Stimulated activated CD8-positive, alpha-beta memory T cell treated with anti-CD3 and anti-CD28 coated beads, Interleukin-7, amount 100 ng/mL, for 24 hours (primary cell): ENCODE measurements at regions not wholly inside any gene's neighbourhood (a gene's known extent, or its start where the extent isn't known, plus 50 kb on each side); places are given as distances from the start of the nearest gene placed in this dataset.

Source experiments
- DNase-seq: peaks from one replicate; pipeline ENCODE4 v3.0.0-alpha.2; 2020; ENCODE audit warnings: low read depth

DNA sequence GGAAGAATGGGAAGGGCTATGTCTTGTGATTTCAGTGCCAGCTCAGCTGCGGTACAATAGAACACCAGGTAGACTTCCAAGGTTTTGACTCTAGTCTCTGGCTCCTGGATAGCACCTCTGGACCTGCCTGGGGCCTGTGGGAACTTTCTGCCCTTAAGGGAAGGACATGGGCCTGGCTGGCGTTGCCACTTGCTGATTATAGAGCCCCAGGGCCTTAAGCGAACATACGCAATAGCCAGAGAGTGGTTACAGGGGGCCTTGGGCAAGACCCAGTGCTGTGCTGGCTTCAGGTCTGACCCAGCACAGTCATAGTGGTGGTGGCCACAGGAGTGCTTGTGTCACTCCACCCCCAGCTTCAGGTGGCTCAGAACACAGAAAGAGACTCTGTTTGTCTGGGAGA lies 131.1 kb upstream of the COL21A1 start:
- DNase-seq: no peak

GRCh38 chr6:56377295-56377694 lies 129.9 kb upstream of the COL21A1 start:
- no peak for DNase-seq

- no peak for DNase-seq
Measured at GRCh38 chr6:56375806-56376205, 128.4 kb upstream of the COL21A1 start.

DNA sequence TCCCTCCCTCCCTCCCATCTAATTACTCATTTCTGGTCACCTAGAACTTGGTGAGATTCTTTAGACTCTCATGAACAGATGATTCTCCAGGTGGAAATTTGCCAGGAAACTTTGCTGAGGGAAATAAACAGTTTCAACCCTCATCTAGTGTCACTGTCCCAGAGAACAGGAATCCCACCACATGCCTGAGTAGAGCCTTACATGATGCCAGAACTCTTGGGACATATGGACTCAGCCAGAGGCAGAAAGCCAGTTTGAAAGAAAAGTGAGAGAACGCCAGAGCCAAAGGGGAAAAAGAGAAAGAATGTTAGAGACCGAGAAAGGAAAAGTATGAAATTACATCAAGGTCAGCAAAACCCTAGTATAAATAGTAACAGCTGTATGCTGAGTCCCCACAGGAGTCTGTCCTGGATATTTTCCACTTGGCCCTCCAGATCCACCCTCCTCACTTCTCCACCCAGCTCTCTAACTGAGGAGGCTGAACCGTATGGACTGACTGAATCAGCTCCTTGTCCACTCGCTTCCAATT lies 127.5 kb upstream of the COL21A1 start:
- DNase-seq: no peak

GRCh38 chr6:56372406-56372995 lies 125.1 kb upstream of the COL21A1 start:
- no peak for DNase-seq

GRCh38 chr6:56370561-56371211 lies 123.3 kb upstream of the COL21A1 start:
- DNase-seq: no peak

DNA sequence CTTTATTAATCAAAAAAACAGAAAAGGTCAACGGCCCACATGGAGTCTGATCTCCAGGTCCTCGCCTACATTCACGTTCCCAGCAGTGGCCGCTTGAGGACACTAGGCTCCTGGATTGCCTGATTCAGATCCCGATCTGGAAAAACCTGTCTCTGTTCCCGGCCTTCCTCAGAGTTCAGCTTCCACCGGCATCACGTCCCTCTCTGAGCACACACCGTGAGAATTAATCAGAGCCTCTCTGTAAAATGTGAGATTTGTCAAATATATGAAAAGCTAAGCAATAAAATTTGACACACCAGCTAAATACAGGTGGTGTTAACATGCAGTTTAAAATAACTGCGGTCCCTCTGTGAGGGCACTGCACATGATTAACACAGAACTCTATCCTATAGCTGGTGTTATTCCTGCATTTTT lies 122.8 kb upstream of the COL21A1 start:
- DNase-seq: no peak

DNA sequence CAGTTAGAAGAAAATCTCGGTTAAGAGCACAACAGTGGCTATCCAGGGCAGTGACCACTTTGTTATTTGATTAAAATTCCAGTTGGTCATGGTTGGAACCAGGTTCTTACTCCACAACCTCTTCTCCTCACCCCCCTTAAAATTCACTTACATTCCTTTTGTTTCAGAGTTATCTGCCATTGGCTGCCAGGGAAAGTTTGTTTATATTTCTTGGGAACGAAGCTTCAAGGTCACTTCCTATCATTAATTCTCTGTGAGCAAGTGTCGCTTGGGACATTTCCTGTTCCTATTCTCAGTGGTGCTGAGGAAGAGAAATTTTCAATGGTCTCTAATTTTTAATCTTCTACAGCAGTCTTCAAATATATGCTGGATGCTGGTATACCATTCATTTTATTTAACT lies 121.1 kb upstream of the COL21A1 start:
- DNase-seq: no peak

GRCh38 chr6:56366141-56366852 lies 118.9 kb upstream of the COL21A1 start:
- no peak for DNase-seq

DNA sequence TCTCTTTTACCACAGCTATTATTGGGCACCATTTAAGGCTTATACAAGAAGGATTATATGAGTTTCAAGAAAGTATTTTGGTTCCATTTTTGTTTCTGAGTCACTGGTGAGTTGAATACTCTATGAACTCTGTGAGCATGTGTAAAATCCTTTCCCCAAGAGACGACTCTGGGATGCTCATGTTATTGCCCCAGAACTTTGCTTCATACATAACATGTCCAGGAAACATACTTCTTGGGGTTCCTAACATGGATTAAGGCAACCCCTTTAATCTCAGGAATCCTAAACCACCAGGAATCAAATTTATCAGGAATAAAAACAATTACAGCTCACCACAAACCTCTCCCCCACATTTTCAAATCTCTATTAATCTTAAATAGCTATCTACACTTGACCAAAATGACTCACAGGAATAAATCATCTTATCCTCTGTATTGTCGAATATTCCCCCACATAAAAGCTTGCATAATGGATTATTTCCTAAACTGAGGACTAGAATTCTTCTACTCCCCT lies 117.5 kb upstream of the COL21A1 start:
- no peak for DNase-seq

DNA sequence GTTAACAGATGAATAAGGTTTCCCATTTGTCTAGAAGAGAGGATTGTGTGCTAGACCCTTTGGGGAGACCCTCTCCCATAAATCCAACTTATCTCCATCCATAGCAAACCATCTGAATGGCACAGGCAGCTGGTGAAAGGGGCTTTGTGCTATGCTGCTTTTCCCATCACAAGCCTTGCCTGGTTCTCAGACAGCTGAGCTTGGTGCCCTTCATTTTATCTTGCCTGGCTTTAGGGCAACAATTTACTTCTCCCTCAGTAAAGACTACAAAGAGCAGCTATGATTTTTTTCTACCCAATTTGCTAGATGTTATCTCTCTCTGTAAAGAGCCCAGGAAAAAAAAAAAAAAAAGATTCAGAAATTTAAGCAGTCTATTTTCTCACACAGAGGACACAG lies 117.0 kb upstream of the COL21A1 start:
- DNase-seq: no peak

DNA sequence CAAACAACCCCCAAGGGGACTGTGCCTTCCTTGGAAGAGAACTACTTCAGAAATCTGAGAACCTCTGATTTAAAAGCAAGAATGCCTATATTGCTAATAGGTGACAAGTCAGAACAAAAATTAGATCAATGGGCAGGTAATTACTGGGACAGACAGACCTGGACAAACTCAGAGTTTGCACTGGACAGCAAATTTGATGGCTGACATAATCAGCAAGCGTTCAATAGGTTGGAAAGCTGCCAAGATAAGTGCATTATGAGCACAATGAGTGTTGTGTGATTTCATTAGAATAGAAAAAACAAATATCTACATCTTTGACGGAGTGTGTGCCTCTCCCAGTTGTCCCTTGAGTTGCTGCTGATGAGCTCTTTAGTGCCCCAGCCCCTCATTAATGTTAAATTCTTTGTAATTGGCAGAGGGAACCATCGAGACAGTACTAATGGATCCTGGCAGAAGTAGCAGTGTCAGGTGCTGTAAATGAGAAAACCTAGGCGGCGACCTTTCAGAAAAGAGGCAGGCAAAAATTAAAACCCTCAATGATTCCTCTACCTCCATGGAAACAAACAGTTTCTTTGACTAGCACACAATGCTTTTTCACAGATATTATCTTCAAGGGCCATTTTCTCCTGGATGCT lies 116.5 kb upstream of the COL21A1 start:
- no peak for DNase-seq

DNA sequence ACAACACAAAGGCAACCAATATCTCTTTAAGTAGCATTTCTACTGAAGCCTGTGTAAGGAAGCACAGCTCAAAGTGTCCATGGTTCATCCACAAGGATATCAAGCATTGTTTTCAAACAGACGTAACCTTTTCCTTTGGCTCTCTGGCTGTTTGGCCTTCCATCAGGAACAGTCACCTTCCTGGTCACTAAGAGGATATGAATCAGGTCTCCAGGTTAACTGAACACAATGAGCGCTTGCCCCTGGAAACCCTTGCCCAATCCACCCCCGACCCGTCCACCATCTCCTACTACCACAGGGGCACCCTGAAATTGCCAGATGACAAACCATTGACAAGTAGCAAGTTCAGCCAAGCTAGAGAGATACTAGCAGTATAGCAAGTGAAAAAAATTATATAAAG lies 114.4 kb upstream of the COL21A1 start:
- no peak for DNase-seq

- DNase-seq: peak; percentile 18
Measured at GRCh38 chr6:56359201-56359899, 112.0 kb upstream of the COL21A1 start.

DNA sequence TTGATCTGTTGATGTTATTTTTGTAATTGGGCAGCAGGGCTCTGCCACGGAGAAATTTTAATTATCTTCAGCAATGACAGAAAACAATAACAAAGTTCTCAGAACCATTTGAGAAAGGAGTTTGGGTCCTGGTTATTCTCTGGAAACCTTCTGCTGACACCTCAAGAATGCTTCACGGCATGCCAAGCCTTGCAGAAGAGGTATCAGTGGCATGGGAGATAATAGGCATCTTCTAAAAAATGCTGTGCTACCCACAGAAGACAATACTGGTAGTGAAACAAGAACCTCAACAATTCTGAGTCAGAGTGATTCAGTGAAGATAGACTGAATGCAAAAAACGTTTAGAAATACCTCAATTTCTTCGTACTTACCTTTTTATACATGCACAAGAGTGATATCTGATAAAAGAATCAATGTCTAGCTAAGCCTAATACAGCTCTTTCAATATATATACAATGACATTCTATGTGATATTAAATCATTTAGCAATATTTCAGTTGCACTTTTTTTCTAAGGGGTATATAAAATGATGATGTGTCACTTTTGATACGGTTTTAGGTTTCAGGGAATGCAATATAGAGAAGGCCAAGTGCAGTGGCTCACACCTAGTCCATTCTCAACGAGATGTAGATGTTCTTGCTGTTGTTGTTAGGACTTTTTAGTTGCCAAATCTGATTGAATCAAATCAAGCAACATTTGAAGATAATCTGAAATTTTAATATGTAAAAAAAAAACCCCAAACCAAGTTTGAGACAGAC lies 110.4 kb upstream of the COL21A1 start:
- DNase-seq: no peak

DNA sequence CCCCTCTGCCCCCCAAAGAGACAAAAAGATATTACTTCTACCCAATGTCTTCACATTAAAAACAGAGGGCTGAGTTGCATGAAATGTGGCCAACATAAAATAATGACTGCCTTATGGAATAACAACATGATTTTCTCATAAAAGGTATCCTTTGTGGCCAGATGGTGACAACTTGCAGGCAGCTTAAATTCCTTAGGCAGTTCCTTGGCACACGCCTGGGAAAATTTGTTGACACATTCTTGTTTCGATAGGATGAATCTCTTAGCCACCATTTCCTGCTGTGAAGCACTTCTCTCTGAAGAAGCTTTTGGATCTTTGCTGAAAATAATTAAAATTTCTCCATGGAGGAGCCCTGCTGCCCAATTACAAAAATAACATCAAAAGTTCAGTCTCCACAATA lies 109.0 kb upstream of the COL21A1 start:
- DNase-seq: no peak

- DNase-seq: no peak
Measured at GRCh38 chr6:56353860-56354259, 106.5 kb upstream of the COL21A1 start.

DNA sequence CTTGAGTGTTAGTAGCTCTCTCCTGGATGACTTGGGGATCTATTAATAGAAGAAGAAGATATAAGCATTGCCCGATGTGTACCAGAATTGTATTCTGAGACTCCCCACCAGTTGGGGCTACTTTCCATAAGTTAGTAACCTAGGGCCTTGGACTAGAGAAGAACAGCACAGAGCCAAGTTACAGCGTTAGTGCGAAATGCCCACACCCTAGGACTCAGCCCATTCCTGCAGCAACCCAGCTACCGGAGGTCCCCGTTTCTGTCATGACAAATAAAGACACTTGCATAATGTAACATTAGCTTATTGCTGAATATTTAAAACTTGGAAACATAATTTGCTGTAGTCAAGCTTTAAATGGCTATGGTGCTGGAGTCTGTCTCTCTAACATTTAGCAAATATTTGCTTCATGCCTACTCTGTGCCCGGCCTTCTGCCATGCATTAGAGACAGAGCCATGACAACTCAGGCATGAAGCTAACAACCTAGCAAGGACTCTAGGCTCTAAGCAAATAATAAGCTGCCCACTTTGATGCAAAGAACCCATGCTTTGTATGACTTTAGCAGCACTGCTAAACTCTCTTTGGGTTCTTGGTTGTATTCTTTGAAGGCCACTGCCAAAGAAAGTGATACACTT lies 103.4 kb upstream of the COL21A1 start:
- no peak for DNase-seq

- no peak for DNase-seq
Measured at GRCh38 chr6:56349194-56349593, 101.8 kb upstream of the COL21A1 start.

GRCh38 chr6:56348578-56348977 lies 101.2 kb upstream of the COL21A1 start:
- no peak for DNase-seq

DNA sequence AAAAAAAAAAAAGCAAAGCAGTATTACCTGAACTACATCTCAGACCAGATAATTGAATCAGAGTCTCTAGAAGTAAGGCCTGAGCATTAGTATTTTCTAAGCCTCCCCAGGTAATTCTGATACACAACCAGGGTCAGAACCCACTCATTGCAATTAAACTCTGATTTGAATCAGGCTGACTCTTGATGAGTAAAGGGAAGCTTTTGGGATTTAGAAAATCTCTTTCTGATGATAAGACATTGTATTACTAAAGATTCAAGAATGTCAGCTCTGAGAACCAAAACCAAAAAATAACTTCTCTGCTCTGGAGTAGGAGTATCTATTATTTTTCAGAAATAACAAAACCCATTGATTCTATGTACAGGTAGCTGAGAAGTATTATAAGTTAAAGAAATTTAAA lies 100.1 kb upstream of the COL21A1 start:
- DNase-seq: no peak
